Vagina (tissue), 2 donors: ENCODE measurements at regions not wholly inside any gene's neighbourhood (a gene's known extent, or its start where the extent isn't known, plus 50 kb on each side); places are given as distances from the start of the nearest gene placed in this dataset.

Experiments used
- POLR2AphosphoS5 ChIP-seq, 2 donors: sonication (generic); formaldehyde crosslinking; IDR thresholded peaks; one replicate each; pipeline ENCODE4 v1.9.0; 2017; ENCODE audit warnings: antibody characterized with exemption in 2 of 2, mild to moderate bottlenecking in 2 of 2, low read depth in 1 of 2; ENCODE audit not compliant: insufficient read depth in 1 of 2
- TF ChIP-seq, protein P1 (sequence below), 3 experiments: fragments of 450-650 bp in 2 of 3; fragments of 200-600 bp in 1 of 3; sonication (generic) in 1 of 3; IDR thresholded peaks; one replicate each; pipeline ENCODE4 v1.5.1; 2017 to 2019; ENCODE audit warnings: antibody characterized with exemption in 3 of 3, mild to moderate bottlenecking in 2 of 3, moderate library complexity in 2 of 3

DNA sequence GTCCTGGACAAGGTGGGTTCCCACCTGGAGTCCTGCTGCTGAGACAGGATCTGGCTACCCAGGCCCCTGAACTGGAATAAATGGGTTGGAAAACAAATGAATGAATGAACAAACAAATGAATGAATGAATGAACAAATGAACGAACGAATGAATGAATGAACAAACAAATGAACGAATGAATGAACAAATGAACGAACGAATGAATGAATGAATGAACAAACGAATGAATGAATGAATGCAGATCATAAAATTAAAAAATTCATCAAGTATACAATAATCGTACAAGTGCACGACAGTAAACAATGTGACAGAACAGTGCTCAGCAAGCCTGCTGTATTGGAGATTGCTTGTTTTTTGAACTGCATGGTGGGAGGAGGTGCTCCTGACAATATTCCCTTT, 2097.1 kb downstream of the MAT2B start:
- TF ChIP-seq POLR2AphosphoS5 (IDR thresholded peaks at IDR 0.05; ENCODE audit: insufficient read depth in 1 of 2, low read depth in 1 of 2) = no peak
- TF ChIP-seq, protein P1, sequence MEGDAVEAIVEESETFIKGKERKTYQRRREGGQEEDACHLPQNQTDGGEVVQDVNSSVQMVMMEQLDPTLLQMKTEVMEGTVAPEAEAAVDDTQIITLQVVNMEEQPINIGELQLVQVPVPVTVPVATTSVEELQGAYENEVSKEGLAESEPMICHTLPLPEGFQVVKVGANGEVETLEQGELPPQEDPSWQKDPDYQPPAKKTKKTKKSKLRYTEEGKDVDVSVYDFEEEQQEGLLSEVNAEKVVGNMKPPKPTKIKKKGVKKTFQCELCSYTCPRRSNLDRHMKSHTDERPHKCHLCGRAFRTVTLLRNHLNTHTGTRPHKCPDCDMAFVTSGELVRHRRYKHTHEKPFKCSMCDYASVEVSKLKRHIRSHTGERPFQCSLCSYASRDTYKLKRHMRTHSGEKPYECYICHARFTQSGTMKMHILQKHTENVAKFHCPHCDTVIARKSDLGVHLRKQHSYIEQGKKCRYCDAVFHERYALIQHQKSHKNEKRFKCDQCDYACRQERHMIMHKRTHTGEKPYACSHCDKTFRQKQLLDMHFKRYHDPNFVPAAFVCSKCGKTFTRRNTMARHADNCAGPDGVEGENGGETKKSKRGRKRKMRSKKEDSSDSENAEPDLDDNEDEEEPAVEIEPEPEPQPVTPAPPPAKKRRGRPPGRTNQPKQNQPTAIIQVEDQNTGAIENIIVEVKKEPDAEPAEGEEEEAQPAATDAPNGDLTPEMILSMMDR (IDR thresholded peaks at IDR 0.05) = no peak
